ENCODE measurements at regions not wholly inside any gene's neighbourhood (a gene's known extent, or its start where the extent isn't known, plus 50 kb on each side); places are given as distances from the start of the nearest gene placed in this dataset.
A peak's percentile ranks its signal among the peaks of the same experiment; 100 is the strongest.

GRCh38 chr1:38534473-38534823 is 325.1 kb downstream of the RRAGC start:
- ATAC-seq (no peak), DNase-seq (no peak)
- Mint-ChIP-seq H3K4me1 (ENCODE audit: low read depth) (peaks cover 14% of the 10 kb centered on the region), H3K27ac (no peak overlapping the region), H3K9me3 (no peaks in the 10 kb centered on the region), H3K27me3 (peaks cover 7% of the 10 kb centered on the region), H3K36me3 (ENCODE audit: low read depth) (no peaks in the 10 kb centered on the region), H3K4me3 (no peak overlapping the region)
- POLR2A ChIA-PET = interaction anchor here (1.0 kb wide), 1 partner anchor 25 kb away, joined by 6 read pairs; no protein-coding TSS in a partner anchor
- TF ChIP-seq CTCF (IDR thresholded peaks at IDR 0.05) = no peak
- intact Hi-C loops (cut with micrococcal nuclease) = no loop called here
- CTCF ChIA-PET = no interaction called here

- Mint-ChIP-seq H3K9me3 (no peaks in the 10 kb centered on the region), H3K27ac (peak overlapping the region; percentile 62), H3K4me3 (no peak overlapping the region), H3K4me1 (ENCODE audit: low read depth) (peaks cover 14% of the 10 kb centered on the region), H3K36me3 (ENCODE audit: low read depth) (no peaks in the 10 kb centered on the region), H3K27me3 (peaks cover 6% of the 10 kb centered on the region)
- ChIA-PET CTCF (interaction anchor here (1.1 kb wide), 1 partner anchor 37 kb away, joined by 3 read pairs; no protein-coding TSS in a partner anchor), POLR2A (interaction anchor here (1.0 to 1.6 kb wide), 2 partner anchors 26 to 506 kb away, joined by 3 to 6 read pairs; no protein-coding TSS in a partner anchor)
- no peak for TF ChIP-seq CTCF (IDR thresholded peaks at IDR 0.05)
- peak; percentile 48 for DNase-seq
- peak; percentile 95 for ATAC-seq
- intact Hi-C loops (cut with micrococcal nuclease) = no loop called here
Observed at GRCh38 chr1:38533772-38534472, 325.6 kb downstream of the RRAGC start.

GRCh38 chr1:38530957-38531356 is 328.6 kb downstream of the RRAGC start:
- Mint-ChIP-seq H3K9me3 (no peaks in the 10 kb centered on the region), H3K4me3 (no peak overlapping the region), H3K27me3 (peaks cover 4% of the 10 kb centered on the region), H3K27ac (no peak overlapping the region), H3K36me3 (ENCODE audit: low read depth) (no peaks in the 10 kb centered on the region), H3K4me1 (ENCODE audit: low read depth) (peaks cover 28% of the 10 kb centered on the region)
- intact Hi-C loops (cut with micrococcal nuclease) = no loop called here
- ChIA-PET CTCF (no interaction called here), POLR2A (no interaction called here)
- no peak for TF ChIP-seq CTCF (IDR thresholded peaks at IDR 0.05)
- DNase-seq = no peak
- no peak for ATAC-seq

GRCh38 chr1:38529946-38530345 is 329.6 kb downstream of the RRAGC start:
- DNase-seq (no peak), ATAC-seq (no peak)
- peaks cover 28% of the 10 kb centered on the region for H3K4me1 Mint-ChIP-seq (ENCODE audit: low read depth)
- intact Hi-C loops (cut with micrococcal nuclease) = no loop called here
- no peaks in the 10 kb centered on the region for H3K36me3 Mint-ChIP-seq (ENCODE audit: low read depth)
- ChIA-PET CTCF (no interaction called here), POLR2A (no interaction called here)
- no peak overlapping the region for H3K4me3 Mint-ChIP-seq
- H3K27ac Mint-ChIP-seq = no peak overlapping the region
- H3K9me3 Mint-ChIP-seq = no peaks in the 10 kb centered on the region
- no peak for TF ChIP-seq CTCF (IDR thresholded peaks at IDR 0.05)
- peaks cover 7% of the 10 kb centered on the region for H3K27me3 Mint-ChIP-seq

- POLR2A ChIA-PET = no interaction called here
- ATAC-seq (no peak), DNase-seq (no peak)
- no peak for TF ChIP-seq CTCF (IDR thresholded peaks at IDR 0.05)
- no peak overlapping the region for H3K27ac Mint-ChIP-seq
- H3K4me1 Mint-ChIP-seq (ENCODE audit: low read depth) = peaks cover 24% of the 10 kb centered on the region
- no peak overlapping the region for H3K4me3 Mint-ChIP-seq
- peaks cover 8% of the 10 kb centered on the region for H3K27me3 Mint-ChIP-seq
- CTCF ChIA-PET = no interaction called here
- no peaks in the 10 kb centered on the region for H3K36me3 Mint-ChIP-seq (ENCODE audit: low read depth)
- no peaks in the 10 kb centered on the region for H3K9me3 Mint-ChIP-seq
- intact Hi-C loops (cut with micrococcal nuclease) = no loop called here
Observed at GRCh38 chr1:38529391-38529790, 330.2 kb downstream of the RRAGC start.

All from activated CD8-positive, alpha-beta T cell treated with anti-CD3 and anti-CD28 coated beads for 36 hours (primary cell).